ENCODE measurements at regions not wholly inside any gene's neighbourhood (a gene's known extent, or its start where the extent isn't known, plus 50 kb on each side); places are given as distances from the start of the nearest gene placed in this dataset.

DNA sequence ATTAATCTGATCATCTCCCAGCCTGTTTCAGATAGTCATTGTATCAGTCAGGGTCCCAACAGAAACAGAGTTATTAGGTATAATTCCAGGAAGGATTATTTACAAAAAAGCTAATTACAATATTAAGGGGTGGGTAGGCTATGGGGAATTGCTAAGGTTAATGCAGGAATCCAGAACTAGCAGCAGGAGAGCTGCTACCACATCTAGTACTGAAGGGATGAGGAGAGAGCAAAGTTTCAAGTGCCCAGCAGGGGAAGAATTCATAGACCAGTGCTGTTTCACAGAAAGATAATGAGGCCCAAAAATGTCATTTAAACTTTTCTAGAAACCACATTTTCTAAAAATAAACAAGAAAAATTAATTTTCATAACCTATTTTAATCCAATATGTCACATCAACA lies 284.2 kb downstream of the HACE1 start (continued):
- TF ChIP-seq, protein P1, sequence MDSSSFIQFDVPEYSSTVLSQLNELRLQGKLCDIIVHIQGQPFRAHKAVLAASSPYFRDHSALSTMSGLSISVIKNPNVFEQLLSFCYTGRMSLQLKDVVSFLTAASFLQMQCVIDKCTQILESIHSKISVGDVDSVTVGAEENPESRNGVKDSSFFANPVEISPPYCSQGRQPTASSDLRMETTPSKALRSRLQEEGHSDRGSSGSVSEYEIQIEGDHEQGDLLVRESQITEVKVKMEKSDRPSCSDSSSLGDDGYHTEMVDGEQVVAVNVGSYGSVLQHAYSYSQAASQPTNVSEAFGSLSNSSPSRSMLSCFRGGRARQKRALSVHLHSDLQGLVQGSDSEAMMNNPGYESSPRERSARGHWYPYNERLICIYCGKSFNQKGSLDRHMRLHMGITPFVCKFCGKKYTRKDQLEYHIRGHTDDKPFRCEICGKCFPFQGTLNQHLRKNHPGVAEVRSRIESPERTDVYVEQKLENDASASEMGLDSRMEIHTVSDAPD (CRISPR knock-in tag; IDR thresholded peaks at IDR 0.05) = no peak
- TF ChIP-seq ZFP30 (CRISPR knock-in tag; IDR thresholded peaks at IDR 0.05; ENCODE audit: borderline replicate concordance) = no peak
- TF ChIP-seq ZKSCAN1 (IDR thresholded peaks at IDR 0.05; ENCODE audit: low read depth, low read length) = no peak
- TF ChIP-seq GATAD2A (IDR thresholded peaks at IDR 0.05) = no peak

DNA sequence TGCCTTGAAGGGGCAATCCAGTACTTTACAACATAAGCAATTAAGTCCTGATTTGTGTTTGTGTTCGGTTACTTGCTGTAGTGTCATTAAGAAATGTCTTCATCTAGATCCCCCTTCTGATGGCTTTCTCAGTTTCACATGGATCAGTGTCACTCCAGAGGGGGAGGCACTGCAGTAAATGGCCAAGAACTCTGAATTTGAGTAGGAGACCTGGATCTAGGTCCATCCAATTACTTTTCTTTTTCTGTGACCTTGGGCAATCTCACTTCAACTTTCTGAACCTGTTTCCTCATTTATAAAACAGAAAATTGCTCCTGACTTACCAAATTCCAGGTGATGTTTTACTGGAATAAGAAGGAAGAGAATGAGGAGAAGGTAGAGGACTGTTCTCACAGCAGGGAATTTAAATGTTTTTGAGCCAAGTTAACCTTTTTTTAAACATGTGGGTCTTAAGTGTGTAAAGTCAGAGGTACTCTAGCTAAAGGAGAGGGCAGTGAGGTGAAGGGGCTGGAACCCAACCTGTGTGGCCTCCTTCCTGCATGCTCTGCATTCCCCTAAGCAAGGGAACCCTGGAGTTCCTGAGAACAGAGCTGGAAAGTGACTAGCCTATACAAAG lies 285.5 kb downstream of the HACE1 start:
- H3K9me3 ChIP-seq (replicated peaks; ENCODE audit: control insufficient read depth, insufficient read depth, low read depth, low read length) = no peaks in the 10 kb centered on the region
- no peaks in the 10 kb centered on the region for H4K20me1 ChIP-seq (replicated peaks; ENCODE audit: control insufficient read depth, insufficient read depth, low read length)
- no peaks in the 10 kb centered on the region for H3K79me2 ChIP-seq (ENCODE audit: control insufficient read depth, insufficient read depth, low read length)
- DNase-seq (ENCODE audit: extremely low read depth in 1 of 4, low spot score in 3 of 4) = no peak
- no peaks in the 10 kb centered on the region for H3K27me3 ChIP-seq (ENCODE audit: control insufficient read depth in 2 of 2, insufficient read depth in 2 of 2, low read length in 2 of 2)
- BruUV-seq (replicated peaks) = no TSS peak
- H3K27ac ChIP-seq (ENCODE audit: extremely low read depth, low read depth, low read length) = no peak overlapping the region
- intact Hi-C loops (cut with micrococcal nuclease) = no loop called here
- ChIA-PET POLR2A (no interaction called here), CTCF (ENCODE audit: low intra/inter-chr PET ratio) (no interaction called here)
- no peak overlapping the region for H3K4me3 ChIP-seq
- no peak overlapping the region for H3K9ac ChIP-seq (ENCODE audit: insufficient read depth in 1 of 2, low read depth in 2 of 2, low read length in 2 of 2)
- no peak for ATAC-seq
- no peaks in the 10 kb centered on the region for H3K4me1 ChIP-seq (replicated peaks in 1 of 2; ENCODE audit: control insufficient read depth in 2 of 2, insufficient read depth in 2 of 2, low read length in 2 of 2)
- H3K36me3 ChIP-seq (ENCODE audit: control insufficient read depth, insufficient read depth, low read length) = no peaks in the 10 kb centered on the region
- FAIRE-seq = no peak
- in situ Hi-C loops (cut with MboI) = no loop called here
- H3K9me1 ChIP-seq (ENCODE audit: control insufficient read depth, insufficient read depth, low read length) = no peaks in the 10 kb centered on the region
- H3K4me2 ChIP-seq (ENCODE audit: insufficient read depth, low read length) = no peak overlapping the region
- WGBS (ENCODE audit: insufficient coverage, low coverage, missing lambda C conversion rate) = 0% methylated on average over 1 of the region's 1 CpG
- no peak overlapping the region for H2AFZ ChIP-seq (ENCODE audit: low read depth, low read length)
- TF ChIP-seq, protein P2, sequence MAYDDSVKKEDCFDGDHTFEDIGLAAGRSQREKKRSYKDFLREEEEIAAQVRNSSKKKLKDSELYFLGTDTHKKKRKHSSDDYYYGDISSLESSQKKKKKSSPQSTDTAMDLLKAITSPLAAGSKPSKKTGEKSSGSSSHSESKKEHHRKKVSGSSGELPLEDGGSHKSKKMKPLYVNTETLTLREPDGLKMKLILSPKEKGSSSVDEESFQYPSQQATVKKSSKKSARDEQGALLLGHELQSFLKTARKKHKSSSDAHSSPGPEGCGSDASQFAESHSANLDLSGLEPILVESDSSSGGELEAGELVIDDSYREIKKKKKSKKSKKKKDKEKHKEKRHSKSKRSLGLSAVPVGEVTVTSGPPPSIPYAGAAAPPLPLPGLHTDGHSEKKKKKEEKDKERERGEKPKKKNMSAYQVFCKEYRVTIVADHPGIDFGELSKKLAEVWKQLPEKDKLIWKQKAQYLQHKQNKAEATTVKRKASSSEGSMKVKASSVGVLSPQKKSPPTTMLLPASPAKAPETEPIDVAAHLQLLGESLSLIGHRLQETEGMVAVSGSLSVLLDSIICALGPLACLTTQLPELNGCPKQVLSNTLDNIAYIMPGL (CRISPR knock-in tag; IDR thresholded peaks at IDR 0.05) = no peak
- no peak for TF ChIP-seq ZKSCAN8 (CRISPR knock-in tag; IDR thresholded peaks at IDR 0.05)
- TF ChIP-seq, protein P3, sequence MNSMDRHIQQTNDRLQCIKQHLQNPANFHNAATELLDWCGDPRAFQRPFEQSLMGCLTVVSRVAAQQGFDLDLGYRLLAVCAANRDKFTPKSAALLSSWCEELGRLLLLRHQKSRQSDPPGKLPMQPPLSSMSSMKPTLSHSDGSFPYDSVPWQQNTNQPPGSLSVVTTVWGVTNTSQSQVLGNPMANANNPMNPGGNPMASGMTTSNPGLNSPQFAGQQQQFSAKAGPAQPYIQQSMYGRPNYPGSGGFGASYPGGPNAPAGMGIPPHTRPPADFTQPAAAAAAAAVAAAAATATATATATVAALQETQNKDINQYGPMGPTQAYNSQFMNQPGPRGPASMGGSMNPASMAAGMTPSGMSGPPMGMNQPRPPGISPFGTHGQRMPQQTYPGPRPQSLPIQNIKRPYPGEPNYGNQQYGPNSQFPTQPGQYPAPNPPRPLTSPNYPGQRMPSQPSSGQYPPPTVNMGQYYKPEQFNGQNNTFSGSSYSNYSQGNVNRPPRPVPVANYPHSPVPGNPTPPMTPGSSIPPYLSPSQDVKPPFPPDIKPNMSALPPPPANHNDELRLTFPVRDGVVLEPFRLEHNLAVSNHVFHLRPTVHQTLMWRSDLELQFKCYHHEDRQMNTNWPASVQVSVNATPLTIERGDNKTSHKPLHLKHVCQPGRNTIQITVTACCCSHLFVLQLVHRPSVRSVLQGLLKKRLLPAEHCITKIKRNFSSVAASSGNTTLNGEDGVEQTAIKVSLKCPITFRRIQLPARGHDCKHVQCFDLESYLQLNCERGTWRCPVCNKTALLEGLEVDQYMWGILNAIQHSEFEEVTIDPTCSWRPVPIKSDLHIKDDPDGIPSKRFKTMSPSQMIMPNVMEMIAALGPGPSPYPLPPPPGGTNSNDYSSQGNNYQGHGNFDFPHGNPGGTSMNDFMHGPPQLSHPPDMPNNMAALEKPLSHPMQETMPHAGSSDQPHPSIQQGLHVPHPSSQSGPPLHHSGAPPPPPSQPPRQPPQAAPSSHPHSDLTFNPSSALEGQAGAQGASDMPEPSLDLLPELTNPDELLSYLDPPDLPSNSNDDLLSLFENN (IDR thresholded peaks at IDR 0.05; ENCODE audit: low read depth in 2 of 2, low read length in 2 of 2) = no peak
- no peak for TF ChIP-seq ZNF644 (tag; IDR thresholded peaks at IDR 0.05; ENCODE audit: low read depth)
- no peak for TF ChIP-seq TCF7L2 (IDR thresholded peaks at IDR 0.05; ENCODE audit: low read depth, low read length)
- TF ChIP-seq, protein P4, sequence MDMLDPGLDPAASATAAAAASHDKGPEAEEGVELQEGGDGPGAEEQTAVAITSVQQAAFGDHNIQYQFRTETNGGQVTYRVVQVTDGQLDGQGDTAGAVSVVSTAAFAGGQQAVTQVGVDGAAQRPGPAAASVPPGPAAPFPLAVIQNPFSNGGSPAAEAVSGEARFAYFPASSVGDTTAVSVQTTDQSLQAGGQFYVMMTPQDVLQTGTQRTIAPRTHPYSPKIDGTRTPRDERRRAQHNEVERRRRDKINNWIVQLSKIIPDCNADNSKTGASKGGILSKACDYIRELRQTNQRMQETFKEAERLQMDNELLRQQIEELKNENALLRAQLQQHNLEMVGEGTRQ (CRISPR knock-in tag; IDR thresholded peaks at IDR 0.05) = no peak
- no peak for TF ChIP-seq CSDE1 (IDR thresholded peaks at IDR 0.05)
- TF ChIP-seq MECOM (CRISPR knock-in tag; IDR thresholded peaks at IDR 0.05) = no peak
